NCI-H2171 treated with DMSO at 0.1 percent for 48 hours (cell line): ENCODE measurements at regions not wholly inside any gene's neighbourhood (a gene's known extent, or its start where the extent isn't known, plus 50 kb on each side); places are given as distances from the start of the nearest gene placed in this dataset.
A peak's percentile ranks its signal among the peaks of the same experiment; 100 is the strongest.

ENCODE experiments used
- DNase-seq: peaks from one replicate; lab custom pipeline; 2025; lab: John Stamatoyannopoulos, UW

DNA sequence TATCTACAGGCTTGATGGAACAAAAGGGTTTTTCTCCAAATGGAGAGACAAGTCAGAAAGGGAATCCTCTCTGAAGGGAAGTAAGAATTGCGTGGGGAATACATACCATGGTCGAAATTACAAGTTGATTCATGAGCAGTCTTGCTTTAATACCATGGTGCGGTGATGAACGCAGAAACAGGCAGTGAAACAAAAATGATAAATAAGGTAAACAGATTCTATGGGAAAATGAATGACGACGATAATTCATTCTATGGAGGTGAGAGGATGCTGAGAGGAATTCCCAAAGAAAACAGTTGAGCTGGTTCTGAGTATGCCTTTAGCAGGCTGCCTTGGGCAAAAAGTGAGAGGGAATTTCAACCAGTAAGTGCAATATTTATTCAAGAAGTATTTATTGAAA, 209.4 kb upstream of the RUNX1 start:
- DNase-seq, result no peak

DNA sequence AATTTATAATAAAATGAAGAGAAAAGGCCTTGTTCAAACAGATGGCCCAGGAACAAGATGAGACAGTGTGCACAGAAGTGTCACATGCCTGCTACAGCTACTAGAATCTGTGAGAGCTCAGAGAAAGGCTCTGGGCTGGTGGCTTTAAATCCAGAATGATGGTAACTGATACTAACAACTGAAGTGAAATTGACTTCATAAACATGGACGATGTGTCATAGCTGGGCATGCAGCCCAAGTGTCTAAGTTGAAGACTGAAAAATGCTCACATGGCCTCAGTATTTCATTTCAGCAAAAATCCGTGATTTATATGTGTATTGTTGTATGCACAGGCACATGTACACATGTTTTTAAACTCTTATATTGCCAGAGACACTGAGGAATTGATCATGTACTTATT, 208.3 kb upstream of the RUNX1 start:
- peak; percentile 8 for DNase-seq

DNA sequence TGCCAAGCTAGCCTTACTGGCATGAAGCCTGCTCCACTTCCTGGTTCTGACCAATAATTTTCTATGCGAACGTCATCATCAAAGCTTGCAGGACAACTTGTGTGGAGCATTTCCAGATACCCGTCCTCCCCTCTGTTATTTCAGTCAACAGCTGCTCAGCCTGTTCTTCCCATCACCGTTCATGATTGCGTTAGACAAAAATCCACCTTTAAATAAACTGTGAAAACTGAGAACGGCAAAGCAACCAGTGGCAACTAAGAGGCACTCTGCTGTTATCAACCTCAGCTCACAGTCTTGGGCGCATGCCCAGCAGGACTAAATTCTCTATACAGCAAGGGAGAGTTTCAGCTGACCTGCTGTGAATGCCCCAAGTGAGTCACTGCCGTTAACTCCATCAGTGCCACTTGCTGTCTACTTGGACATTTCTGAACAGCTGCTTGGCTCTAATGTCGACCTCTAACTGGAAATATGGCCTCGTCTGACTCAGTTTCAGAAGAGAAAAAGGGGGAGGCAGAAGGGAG, 207.4 kb upstream of the RUNX1 start:
- peak; percentile 8 for DNase-seq

DNA sequence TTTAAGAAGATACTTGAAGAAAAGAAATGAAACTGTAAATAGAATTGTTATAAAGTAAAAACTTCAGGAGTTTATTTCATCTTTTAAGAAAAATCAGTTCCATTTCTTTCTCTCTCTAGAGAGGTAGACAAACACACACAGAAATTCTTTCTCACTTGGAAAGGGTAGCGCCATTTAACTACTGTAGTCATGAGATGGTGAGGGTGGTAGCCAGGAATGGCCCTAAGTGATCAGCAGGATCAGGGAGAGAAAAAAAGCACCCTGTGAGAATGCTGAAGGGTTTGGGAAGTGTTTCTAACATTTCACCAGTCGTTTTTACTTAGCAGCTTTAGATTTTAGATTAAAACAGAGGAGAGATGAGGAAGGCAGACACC, 205.7 kb upstream of the RUNX1 start:
- DNase-seq, result no peak

DNA sequence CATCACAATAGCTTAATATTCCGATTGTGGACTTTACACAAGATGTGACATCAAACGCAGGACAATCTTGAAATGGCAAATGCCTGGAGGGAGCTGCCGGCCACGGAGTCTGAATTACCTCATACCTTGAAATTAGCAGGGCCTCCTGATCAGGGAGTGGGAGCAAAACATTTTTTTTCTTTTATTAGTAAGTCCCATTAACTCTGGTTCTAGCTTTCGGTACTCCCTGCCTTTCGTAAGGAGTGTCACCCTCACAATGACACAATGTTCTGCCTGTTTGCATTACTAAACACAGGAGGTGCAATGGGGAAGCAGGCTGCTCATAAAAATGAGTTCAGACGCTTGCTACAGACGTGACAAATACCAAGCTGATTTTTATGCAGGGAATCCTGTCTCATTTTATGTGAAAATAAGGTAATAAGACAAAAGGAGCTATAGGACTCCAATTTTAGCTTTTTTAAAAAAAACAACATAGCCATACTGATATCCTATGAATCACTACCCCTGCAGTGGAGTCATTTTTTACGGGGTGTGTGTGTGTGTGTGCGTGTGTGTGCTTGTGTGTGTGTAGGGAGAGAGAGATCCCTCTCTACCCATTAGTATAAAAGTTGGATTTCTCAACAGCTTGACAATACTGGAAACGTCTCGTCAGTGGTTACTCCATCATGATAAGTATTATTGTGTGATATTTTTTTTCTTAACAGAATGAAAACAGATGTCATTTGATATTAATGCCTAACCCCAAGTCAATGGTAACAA, 205.1 kb upstream of the RUNX1 start:
- DNase-seq, result no peak

DNA sequence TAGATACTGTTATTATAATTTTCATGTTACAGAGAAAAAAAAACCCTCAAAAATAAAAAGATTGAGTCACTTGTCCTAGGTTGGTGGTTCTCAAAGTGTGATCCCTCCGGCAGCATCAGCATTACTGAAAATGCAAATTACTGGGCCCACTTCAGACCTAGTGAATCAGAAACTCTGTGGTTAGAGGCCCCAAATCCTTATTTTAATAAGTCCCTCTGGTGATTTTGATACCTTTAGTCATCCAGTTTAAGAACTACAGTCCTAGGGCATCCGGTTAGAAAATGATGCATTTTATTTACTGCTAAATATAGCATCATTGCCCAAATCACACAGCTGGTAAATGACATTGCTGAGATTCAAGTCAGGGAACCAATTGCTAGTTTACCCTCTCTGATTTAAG, 203.7 kb upstream of the RUNX1 start:
- no peak for DNase-seq

DNA sequence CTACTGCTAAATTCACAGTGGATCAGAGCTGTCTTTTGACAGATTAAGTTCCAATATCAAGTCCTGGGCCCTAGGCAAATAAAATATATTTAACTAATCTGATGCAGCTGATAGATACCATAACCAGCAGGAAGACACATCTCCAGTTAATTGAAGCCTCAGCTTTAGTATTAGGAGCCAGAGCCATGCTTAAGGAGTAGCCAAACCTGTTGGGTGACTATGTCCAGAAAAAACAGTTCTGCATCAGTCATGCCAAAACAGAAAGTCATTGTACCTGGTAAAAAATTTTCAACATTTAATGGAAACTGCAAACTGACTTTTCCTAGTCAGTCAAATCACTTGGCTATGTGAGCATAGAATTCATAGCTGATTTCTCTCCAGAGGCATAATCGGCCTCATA, 200.5 kb upstream of the RUNX1 start:
- DNase-seq, result no peak

DNA sequence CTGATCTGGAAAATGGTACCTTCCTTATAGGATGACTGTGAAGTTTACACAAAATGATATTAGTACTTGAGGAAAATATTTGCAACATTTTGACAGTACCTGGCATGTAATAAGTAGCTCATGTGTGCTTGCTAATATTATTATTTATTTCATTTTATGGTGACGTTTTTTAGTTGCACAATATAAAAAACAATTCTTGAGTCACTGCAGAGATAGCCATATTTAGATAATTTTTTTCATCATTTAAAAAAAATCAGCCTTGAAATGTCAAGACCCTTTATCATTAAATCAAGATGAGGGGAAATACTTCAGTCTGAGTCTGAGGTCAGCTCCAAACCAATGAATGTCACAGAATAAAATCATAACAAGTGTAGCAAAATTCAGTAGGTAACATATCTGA, 196.8 kb upstream of the RUNX1 start:
- DNase-seq, result no peak

DNA sequence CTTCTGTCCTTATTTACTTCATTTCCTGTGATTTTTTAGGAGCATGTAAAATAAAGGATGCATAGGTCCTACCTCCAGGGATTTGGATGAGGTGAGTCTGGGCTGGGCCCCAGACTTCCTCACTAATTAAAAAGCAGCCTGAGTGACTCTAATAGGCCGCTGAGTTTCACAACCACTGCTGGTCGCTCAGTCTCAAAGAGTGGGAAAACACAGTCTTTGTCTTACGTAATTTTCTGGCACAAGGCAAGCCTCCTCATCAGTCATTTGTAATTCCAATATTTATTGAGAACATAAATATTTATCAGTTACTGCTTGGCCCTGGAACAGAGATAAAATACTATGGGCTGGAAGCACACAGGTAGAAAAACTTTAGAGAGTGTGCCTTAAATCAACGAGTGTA, 195.4 kb upstream of the RUNX1 start:
- no peak for DNase-seq

DNA sequence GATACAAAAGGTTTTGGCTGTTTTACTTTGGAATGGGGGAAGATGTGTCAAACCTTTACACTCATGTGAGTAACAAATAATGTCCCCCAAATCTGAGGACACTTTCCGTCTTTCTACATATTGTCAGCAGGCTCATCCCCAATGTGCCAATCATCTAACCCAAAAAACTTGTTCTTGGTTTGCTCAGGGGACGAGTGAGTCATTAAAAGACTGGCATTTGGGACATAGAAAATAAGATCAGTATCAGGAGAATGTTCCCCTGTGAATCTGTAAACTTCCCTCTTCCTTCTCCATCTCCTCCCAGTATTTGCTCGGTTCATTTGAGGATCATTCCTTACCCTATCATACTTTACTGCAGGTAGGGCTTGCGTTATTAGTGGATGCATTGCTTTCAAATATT, 194.1 kb upstream of the RUNX1 start:
- DNase-seq, result no peak

DNA sequence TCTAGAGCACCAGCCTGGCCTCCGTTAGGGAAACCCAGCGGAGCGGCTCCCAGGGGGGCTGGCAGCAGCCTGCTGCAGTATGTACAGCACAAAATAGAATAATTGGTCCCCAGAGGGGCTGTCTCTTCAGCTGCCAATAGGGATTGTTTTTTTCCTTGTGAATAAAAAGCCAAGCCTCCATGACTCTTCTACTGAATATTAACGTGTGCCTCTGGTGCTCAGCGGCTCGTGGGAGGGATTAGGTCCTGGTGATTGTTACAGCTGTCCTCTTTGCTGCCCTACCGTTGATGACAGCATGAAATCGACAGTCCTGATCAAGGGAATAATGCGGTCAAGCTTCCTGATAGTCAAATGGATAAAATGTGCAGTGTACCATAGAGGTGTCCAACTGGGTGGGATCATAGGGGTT, 190.7 kb upstream of the RUNX1 start:
- DNase-seq, result peak; percentile 84

DNA sequence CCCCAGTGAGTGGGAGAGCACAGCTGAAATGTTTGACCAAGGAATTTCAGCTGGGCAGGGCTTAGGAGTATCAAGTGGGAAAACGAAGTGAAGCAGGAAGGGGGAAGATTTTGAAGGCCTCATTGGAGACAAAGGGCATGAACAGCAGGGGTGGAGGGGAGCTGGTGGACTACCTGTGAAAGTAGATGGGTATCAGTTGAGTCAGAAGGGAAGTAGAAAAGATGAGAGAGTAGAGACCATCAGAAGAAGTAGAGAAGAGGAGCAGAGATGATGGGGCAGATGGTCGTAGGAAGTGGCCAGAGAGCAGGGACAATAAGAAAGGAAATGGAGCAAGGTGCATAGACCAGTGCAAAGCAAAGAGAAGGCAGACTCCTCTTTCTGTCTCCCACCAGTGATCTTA, 189.0 kb upstream of the RUNX1 start:
- no peak for DNase-seq

DNA sequence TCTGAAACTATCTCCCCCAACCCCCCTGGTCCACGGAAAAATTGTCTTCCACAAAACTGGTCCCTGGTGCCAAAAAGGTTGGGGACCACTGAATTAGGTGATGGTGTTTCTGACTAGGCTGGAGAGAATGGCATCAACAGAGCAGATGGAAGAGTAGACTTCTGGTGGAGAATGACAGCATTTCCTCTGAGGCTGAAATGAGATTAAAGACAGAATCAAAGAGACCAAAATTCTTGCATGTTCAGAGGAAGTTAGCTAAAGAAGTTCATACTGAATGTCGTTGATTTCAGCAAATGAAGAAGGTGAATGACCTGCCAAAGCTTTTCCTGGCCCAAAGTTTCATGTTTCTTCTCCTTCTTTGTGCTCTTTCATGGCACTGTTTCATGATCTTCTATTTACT, 188.2 kb upstream of the RUNX1 start:
- no peak for DNase-seq

DNA sequence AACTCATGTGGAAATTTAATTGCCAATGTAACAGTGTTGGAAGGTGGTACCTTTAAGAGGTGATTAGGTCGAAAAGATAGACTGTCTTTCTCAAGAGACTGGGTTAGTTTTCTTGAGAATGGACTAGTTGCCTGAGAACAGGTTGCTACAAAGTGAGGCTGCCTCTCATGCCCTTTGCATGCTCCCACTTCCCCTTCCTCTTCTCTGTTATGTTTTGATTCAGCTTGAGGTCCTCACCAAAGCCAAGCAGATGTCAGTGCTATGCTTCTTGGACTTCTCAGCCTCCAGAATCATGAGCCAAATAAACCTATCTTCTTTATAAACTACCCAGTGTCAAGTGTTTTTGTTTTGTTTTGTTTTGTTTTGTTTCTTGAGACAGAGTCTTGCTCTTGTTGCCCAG, 187.0 kb upstream of the RUNX1 start:
- DNase-seq, result no peak

DNA sequence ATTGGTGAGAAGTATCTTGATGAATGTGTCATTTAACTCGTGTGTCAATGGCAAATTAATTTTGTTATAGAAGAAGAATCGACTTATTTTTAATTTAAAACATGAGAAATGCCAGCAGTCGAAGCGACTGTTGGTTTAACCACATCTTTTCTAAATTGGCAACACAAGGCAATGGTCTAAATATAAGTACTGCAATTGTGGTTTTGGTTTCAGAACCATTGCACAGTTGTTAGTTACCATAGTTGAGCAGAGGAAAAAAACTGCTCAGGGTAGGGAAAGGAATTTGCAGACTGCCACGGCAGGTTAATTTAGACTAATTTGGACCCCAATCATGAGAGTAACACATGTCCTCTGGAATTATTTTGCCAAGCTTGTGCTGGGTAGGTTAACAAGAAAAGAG, 185.6 kb upstream of the RUNX1 start:
- no peak for DNase-seq

DNA sequence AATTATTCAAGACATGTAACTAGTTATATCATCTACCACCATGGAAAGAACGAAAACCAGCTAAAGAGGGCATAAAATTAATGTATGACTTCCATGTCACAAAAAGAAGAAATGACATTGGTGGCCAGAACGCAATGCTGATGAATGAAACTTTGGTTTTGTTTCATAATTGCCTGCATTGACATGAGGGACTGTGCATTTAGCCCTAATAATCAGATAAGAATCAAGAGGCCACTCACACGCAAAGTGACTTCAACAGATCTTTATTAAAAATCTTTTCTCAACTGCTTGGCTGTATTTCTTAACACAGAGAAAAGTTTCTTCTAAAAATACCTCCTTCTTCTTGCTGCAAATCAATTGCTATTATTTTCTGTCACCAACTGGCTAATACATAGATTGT, 184.7 kb upstream of the RUNX1 start:
- no peak for DNase-seq

DNA sequence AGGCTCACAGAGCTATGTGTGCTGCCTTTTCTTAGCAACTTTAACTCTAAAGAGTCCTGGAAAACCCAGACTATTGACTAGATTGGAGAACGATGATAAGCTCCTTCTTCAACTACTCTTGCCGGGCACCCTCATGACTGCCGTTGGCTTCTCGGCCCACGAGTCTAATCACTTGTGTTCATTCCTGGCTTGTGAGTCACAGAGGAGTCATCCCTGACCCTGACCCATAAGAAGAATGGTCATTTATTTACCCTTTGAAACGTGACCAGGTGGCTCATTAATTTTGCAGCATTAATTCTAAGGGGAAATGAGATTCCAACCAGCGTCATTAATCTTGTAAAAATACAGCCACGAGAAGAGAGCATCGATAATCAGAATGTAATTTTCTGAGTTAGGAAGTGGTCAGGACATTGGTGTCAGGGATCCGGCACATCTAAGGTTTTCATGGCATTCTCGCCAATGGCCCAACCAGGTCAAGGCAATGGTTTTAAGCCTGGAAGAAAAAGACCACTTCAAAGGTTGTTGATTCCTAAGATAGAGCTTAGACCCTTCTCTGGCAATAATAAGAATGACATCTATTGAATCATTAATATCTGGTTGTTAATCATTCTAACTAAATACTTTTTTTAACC, 183.6 kb upstream of the RUNX1 start:
- no peak for DNase-seq

DNA sequence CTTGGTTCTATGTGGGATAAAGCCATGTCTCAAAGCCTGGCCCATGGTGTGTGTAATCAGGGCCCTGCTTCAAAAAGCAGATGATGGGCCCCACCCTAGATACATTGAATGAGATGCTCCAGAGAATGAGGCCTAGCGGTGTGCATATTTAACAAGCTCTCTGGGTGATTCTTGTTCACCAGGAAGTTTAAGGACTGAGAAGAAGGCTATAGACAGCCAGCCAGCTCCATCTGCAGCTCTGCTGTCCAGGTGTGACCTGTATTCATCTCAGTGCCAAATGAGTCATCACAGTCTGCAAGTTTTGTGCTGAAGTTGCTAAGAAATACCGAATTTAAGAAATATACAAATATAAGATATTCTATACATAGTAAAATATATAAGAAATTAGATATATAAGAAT, 182.0 kb upstream of the RUNX1 start:
- DNase-seq, result no peak

DNA sequence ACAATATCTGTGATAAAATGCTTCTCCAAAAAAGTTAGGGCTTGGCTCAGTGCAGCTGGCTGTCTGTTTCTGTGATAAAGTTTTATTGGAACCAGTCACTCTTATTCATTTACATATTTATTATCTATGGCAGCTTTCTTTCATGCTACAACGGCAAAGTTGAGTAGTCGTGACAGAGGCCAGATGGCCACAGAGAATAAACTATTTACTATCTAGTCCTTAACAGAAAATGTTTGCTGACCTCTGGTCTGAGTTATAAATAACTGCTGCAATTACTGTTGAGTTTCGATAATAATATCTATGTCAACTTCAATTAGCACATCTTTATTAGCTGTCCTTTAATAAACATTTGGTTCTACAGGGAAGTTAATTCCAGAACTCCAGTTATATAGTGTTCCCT, 180.2 kb upstream of the RUNX1 start:
- no peak for DNase-seq

DNA sequence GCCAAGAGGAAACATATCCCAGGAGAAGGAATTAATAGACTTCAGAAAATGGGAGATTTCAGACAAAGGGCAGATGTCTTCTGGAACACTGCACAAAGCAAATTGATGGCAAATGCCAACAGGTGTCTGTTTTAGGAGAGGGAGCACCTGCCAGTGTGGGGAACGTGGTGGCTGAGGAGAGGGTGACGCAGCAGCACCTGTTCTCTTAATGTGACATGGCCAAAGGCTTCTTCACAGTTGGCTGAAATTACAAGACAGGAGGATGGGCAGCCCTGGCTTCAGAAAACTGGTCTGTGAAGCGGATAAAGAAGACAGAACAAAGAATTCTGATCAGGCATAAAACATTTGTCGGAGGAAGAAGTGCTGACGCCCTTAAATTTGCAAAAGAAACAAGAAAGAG, 178.7 kb upstream of the RUNX1 start:
- DNase-seq, result peak; percentile 16

DNA sequence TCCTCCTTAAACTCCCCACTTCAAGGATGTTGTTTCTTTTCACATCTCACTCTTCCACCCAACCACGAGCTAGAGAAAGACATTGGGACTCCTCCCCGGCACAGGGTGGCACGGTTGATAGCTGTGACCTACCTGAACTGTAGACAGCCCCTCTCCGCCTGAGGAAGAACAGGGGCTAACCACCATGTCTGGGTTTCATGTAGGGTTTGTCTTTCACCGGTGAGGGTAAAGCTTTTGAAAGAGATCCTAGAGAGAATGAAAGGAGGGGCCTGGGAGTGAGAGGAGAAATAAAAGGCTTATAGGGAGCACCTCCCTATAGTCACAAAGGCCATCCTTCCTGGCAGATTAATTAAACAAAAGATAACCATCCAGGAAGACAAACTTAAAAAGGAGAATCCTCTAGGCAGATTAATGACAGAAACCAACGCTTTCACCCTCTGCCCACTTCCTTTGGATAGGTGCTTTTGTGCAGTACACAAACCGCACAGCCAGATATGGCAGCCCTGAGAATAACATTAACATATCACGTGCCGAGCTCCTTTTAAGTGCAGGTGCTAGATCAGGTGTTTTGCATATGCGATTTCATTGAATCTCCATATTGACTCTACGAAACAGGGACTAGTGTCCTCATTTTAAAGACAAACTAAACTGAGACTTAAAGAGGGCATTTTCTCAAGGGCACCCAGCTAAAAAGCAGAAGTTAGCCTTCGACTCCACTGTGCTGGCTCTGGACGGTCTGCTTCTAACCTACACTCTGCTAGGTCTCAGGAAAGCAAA, 178.1 kb upstream of the RUNX1 start:
- no peak for DNase-seq

DNA sequence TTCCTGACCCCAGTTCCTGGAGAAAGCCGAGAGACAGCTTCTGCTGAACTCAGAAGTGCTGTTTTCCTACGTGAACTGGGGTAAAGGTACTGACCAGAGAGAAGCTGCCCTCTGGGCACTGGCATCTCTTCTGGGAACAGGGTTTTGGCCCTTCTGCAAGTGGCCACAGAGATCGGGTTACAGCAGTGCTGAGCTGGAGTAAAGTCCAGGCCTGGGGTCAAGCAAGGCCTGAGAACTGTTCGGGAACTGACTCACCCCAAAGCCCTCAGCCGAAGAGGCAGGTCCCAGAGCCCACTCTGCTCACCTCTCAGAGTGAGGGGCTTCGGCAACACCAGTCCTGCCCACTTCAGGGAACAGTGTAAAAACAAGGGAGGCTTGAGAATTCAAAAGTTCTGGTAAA, 177.2 kb upstream of the RUNX1 start:
- no peak for DNase-seq

DNA sequence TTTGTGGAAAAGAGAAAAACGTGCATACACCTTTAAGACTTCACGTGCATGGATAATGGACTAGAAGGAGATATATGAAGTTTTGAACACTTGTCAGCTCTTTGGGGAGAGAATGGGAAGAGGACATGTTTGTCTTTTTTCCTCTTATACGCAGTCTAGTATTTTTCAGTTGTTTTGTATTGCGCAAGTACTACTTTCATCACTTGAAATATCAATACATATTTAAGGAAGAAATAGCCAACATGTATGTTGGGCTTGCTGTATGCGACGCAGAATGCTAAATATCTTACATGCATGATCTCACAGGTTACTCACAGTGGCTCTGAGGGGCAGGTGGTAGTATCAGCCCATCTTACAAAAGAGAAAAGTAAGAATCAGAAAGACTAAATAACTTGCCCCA, 176.5 kb upstream of the RUNX1 start:
- no peak for DNase-seq
